SKM-1 treated with dmso at 0.1 percent for 144 hours (cell line): ENCODE measurements at regions not wholly inside any gene's neighbourhood (a gene's known extent, or its start where the extent isn't known, plus 50 kb on each side); places are given as distances from the start of the nearest gene placed in this dataset.

Source experiments
- DNase-seq: peaks from one replicate; lab custom pipeline; 2025; ENCODE audit not compliant: unreplicated experiment; lab: John Stamatoyannopoulos, UW

DNA sequence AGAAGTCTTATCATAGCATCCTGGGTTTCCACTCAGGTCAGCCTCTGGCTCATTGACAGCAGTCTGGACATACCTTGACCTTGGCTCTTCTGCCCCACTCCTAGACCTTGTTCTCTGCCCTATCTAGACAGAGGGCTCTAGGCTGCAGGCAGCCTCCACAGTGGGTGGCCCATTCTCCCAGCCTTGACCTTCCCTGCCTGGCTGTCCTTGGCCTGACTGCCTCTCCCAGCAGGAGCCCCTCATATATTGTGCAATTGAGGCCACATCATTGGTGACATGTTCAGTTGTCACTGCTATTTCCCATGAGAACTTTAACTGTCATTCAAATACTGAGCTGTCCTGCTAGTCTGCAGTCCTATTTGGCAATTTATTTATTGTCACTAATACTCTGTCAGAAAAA, 503.4 kb downstream of the PLXNA4 start:
- DNase-seq: no peak

GRCh38 chr7:132072165-132072564, 504.1 kb downstream of the PLXNA4 start:
- DNase-seq: no peak

DNA sequence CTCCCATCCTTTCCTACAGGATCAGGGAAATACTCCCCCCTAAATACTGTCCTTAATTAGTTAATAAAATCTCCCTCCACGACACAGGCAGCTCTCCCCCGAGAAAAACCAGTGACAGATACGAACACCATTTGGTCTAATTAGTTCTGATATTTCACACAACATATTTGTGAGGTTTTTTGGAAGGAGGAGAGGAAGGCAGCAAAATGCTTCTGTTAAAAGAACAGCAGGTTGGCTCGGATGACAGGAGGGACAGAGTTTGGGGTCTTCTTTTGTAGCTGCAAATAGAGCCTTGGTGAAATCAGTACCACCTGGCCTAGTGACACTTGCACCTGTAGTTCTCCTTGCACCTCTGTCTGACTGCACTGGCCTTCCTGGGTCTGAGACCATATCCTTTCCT, 507.0 kb downstream of the PLXNA4 start:
- DNase-seq: no peak

DNA sequence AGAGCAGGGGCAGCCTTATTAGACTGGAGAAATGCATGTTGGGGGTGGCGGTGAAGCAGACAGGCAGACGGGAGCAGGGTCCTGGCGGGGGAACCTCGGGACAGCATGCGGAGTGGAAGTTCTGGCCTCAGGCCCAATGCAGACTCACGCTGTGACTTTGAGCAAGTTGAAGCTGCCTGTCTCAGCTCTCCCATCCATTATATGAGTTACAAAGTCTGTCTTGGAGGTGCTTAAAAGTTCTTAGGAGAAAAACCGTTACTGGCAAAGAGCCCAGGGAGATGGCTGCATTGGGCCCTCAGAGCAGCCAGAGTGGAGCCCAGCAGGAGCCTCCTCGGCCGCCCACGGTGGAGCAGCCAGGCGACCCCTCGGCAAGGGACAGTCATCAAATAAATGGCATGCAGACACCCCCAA, 509.5 kb downstream of the PLXNA4 start:
- DNase-seq: no peak

DNA sequence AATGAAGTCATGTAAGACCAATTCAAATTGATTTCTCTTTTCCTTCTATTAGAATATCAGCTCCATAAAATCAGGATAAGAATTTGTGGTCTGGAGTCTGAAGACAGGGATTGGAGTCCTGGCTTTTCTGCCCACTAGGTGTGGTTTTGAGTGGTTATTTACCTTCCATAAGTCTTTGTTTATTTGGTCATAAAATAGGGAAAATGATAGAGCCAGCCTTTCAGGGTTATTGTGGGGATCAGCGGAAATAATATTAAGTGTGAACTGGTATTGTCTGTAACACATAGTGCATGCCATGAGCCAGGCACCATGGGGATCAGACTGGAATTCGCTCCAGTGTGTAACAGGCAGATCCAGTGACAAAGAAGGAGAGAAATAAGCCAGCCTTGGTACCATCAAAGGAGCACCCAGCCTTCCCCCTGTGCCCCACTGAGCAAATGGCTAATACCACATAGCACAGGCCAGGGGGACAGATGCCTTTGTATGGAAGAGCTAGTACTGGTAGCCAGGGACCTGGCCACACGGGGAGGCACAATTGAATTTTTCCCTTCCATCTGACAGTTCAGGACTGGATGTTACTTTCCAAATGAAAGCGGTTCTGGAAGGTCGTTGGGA, 509.7 kb upstream of the PODXL start:
- DNase-seq: no peak

- DNase-seq: no peak
These were observed 509.0 kb upstream of the PODXL start for GRCh38 chr7:132065193-132065988.

DNA sequence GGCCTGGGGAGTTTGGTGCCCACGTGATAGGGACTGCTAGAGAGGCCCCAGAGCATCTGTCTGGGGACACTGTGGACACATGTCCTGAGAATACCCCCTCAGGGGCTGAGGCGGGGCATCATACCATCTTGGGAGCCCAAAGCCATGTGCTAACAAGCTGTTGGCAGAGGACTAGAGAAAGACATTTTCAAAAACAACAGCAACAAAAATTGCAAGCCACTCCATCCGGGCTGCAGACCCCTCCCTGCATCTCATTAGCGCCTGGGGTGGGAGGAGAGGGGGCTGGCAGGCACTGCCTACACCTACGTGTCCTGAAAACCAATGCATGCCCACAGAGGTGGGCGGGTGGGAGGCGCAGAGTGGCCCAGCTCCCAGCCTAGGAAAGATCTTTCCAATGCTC, 507.4 kb upstream of the PODXL start:
- no peak for DNase-seq

DNA sequence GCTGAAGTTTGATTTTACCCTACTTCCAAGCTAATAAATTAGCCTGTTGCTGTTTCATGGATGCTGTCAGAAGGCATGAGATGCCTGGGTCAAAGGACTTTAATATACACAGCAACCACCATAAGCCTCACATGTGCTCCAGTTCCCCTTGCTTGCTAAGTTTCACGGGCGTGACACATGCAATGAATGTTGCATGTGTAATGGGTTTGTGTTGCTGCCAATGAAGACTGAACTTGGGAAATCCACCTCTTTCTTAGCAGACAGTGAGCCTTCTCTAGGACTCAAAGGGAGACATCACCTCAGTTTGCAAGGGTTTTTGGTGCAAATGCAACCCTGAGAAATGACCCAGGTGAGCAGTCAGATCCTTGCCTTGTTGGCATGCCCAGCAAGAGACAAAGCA, 505.5 kb upstream of the PODXL start:
- no peak for DNase-seq

DNA sequence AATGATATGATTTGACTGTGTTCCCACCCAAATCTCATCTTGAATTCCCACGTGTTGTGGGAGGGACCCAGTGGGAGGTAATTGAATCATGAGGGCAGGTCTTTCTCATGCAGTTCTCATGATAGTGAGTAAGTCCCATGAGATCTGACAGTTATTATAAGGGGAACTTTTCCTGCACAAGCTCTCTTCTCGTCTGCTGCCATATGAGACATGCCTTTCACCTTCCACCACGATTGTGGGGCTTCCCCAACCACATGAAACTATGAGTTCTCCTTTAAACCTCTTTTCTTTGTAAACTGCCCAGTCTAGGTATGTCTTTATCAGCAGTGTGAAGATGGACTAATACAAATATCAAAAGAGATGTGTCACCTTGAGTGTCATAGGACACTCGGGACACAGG, 502.7 kb upstream of the PODXL start:
- no peak for DNase-seq

DNA sequence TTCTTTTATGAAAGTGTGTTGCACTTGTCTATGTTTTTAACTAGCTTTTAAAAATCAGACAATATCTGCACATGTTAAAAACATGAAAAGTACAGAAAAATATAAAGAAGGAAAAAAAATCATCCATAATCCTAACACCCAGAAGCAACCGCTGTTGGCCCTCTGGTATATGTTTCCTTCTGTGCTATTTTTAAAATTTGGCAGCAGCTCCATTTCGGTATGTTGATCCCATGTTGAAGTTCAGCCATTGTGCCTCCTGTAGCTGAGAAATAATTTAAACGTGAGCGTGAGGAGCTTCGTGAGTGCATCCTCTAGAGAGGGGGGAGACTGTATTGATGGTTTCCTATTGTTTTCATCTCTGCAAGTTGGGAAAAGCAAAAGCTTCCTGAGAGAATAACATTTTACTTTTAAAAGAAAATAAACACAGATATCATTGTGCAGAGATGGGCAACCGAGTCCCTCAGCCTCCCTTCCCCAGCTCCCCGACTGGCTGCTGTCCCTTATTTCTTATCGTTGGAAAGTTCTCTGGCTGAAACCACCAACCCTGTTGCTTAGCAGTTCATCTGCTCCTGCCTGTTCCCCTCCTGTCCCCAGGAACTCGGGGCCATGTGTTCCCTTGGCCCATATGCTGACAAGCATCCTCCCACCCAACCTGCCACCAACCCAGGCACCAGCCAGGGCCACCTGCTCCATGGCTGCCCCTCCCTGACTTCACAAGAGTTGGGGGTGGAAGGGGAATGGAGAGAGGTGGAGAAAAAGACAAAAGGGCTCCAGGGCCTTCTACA, 499.1 kb upstream of the PODXL start:
- DNase-seq: no peak

DNA sequence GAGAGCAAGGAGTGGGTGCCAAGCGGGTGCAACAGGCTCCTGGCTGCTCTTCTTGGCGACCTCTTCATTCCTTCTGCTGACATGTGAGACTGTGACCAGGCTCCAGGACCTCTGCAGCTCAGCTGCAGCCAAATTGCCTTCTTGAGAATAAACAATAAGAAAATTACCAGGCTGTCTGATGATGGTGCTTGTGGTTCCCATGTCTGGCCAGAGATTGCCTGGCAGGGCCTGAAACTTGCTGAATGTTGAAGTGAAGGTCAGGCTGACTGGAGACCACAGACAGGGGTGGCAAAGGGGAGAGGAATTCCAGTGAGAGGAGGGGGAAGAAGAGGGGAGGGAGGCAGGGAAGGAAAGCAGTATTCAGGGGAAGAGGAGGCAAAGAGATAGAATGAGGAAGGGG, 497.4 kb upstream of the PODXL start:
- no peak for DNase-seq

DNA sequence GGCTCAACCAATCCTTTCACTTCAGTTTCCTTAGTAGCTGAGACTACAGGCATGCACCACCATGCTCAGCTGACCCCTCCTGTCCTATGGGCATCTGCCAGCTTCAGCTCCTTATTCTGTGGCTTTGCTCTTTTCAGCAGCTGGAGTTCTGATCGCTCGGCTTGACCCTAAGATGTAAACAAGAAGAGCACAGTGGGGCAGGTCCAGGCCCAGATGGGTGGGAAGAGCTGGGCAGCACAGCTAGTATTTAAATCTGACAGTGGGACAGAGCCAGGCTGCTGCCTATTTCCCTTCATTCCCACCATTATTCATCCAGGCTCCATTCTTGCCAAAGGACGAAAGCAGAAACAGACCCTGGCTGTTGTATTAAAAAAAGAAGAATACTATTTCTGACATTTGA, 494.9 kb upstream of the PODXL start:
- DNase-seq: no peak

- DNase-seq: no peak
These were observed 493.3 kb upstream of the PODXL start for GRCh38 chr7:132049462-132050304.

GRCh38 chr7:132045481-132045980, 489.1 kb upstream of the PODXL start:
- no peak for DNase-seq

DNA sequence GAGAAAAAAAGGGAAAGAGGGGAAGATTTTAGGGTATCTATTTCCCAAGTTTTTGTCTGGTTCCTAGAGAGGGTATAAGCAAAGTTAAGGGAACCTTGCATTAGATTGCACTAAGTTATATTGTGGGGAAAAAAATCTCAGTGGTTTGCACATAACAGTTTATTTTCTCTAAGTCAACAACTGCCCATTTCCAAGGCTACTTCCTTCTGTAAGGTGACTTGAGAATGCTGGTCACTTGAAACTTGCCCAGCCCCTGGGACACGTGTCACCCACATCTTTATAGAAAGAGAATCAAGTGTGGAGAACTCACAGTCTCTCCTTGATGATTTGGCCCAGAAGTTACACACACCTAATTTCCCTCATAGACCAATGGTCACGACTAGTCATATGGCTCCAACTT, 488.6 kb upstream of the PODXL start:
- DNase-seq: no peak

DNA sequence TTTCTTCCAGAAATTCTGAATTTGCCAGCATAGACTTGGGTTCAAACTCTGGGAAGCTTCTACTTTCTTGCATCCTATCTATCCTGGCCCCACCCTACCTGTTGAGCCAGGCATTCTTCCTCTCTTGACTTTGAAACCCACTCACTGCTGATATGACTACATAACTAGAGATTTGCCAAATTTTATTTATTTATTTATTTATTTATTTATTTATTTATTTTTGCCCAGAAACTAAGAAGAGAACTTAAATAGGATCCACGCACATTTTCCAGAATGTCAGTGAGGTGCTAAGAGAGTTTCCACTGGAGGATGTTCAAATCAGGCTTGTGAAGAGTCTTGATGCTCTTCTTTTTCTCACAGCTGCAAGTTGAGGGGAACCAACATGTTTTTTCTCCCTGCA, 487.8 kb upstream of the PODXL start:
- DNase-seq: no peak

DNA sequence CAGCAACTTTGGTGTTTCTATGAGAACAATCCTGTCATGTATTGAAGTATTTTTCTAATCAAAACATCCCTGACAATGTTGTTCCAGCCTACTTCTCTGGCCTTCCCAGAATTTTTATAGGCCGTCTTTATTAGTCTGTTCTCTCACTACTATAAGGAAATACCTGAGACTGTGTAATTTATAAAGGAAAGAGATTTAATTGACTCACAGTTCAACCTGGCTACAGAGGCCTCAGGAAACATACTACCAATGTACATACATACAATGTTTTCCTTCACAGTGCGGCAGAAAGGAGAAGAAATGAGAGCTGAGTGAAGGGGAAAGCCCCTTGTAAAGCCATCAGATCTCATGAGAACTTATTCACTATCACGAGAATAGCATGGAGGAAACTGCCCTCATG, 484.7 kb upstream of the PODXL start:
- DNase-seq: no peak

GRCh38 chr7:132035517-132036362, 479.3 kb upstream of the PODXL start:
- no peak for DNase-seq

GRCh38 chr7:132034748-132035416, 478.5 kb upstream of the PODXL start:
- no peak for DNase-seq

- DNase-seq: no peak
These were observed 474.5 kb upstream of the PODXL start for GRCh38 chr7:132030883-132031282.
